DND-41 (cell line): ENCODE measurements at regions not wholly inside any gene's neighbourhood (a gene's known extent, or its start where the extent isn't known, plus 50 kb on each side); places are given as distances from the start of the nearest gene placed in this dataset.

Experiments
- EZH2 ChIP-seq: IDR thresholded peaks from 3 replicates; pipeline ENCODE4 v1.6.1; 2012; ENCODE audit warnings: borderline replicate concordance, low read depth, mild to moderate bottlenecking, moderate library complexity, low read length, inconsistent platforms; ENCODE audit not compliant: severe bottlenecking
- TF ChIP-seq, protein P1 (sequence below): IDR thresholded peaks from 2 replicates; pipeline ENCODE4 v1.5.1; 2012; ENCODE audit warnings: borderline replicate concordance, low read length, moderate library complexity, mild to moderate bottlenecking; ENCODE audit not compliant: poor library complexity, severe bottlenecking; ENCODE audit errors: extremely low read depth

DNA sequence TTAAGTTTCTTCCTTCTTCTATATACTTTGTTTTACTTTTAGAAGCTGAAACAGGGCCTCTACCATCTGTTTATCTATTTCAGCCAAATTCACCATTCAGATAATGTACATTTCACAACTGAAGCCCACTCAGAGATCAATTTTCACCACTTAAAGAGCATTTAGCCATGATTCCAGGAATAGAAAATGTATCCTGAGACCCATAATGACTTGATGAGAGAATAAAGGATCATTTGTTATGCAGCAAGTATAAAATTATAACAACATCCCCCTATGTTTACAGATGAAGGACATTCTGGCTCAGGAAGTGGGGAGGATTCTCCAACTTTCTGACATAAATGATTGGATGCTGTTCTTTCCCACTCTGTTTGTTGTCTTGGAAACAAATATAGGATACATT, 962.1 kb upstream of the EEF2KMT start:
- TF ChIP-seq, protein P1, sequence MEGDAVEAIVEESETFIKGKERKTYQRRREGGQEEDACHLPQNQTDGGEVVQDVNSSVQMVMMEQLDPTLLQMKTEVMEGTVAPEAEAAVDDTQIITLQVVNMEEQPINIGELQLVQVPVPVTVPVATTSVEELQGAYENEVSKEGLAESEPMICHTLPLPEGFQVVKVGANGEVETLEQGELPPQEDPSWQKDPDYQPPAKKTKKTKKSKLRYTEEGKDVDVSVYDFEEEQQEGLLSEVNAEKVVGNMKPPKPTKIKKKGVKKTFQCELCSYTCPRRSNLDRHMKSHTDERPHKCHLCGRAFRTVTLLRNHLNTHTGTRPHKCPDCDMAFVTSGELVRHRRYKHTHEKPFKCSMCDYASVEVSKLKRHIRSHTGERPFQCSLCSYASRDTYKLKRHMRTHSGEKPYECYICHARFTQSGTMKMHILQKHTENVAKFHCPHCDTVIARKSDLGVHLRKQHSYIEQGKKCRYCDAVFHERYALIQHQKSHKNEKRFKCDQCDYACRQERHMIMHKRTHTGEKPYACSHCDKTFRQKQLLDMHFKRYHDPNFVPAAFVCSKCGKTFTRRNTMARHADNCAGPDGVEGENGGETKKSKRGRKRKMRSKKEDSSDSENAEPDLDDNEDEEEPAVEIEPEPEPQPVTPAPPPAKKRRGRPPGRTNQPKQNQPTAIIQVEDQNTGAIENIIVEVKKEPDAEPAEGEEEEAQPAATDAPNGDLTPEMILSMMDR, result no peak
- TF ChIP-seq EZH2, result no peak
